ENCODE measurements at regions not wholly inside any gene's neighbourhood (a gene's known extent, or its start where the extent isn't known, plus 50 kb on each side); places are given as distances from the start of the nearest gene placed in this dataset.
"Not testable (repeated sequence)": the region's sequence is repeated elsewhere in the genome, so short reads cannot be mapped to it uniquely, and the experiment has no call there.

DNA sequence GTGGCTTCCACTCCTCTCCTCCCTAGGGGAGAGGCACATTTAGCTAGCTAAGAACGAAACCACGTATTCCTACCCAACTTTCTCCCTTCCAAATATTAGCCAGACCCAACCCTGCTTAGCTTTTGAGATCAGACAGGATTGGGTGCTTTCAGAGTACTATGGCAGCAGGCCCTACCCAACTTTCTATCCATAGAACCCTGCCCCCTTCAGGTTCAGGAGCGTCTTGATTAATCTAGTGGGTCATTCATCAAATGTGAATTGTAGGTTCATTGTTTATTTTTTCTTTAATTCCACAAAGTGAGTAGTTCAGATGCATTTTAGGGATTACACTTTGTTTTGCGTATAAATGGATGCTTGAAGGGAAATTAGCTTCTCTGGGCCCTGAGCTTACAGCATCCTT lies 188.3 kb downstream of the MIB1 start:
- no peak for DNase-seq (ENCODE audit: low read depth in 2 of 2)

DNA sequence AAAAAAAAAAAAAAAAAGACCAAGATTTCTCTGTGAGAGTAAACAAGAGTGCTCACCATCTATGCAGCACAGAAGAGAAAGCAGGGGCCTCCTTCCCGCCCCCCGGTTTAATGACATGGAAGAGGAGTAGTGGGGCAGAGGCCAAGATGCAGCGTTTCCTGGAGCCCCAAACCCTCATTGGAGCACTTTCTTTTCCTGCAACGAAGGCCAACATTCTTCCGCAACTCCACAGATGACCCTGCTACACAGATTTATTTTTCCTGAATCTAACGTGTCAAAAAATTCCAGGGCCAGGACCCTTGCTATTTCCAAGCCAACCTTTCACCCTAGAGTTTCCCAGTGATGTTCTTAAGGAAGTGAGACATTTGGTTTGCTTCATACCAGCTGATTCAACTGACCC lies 189.6 kb downstream of the MIB1 start:
- no peak for DNase-seq (ENCODE audit: low read depth in 2 of 2)

DNA sequence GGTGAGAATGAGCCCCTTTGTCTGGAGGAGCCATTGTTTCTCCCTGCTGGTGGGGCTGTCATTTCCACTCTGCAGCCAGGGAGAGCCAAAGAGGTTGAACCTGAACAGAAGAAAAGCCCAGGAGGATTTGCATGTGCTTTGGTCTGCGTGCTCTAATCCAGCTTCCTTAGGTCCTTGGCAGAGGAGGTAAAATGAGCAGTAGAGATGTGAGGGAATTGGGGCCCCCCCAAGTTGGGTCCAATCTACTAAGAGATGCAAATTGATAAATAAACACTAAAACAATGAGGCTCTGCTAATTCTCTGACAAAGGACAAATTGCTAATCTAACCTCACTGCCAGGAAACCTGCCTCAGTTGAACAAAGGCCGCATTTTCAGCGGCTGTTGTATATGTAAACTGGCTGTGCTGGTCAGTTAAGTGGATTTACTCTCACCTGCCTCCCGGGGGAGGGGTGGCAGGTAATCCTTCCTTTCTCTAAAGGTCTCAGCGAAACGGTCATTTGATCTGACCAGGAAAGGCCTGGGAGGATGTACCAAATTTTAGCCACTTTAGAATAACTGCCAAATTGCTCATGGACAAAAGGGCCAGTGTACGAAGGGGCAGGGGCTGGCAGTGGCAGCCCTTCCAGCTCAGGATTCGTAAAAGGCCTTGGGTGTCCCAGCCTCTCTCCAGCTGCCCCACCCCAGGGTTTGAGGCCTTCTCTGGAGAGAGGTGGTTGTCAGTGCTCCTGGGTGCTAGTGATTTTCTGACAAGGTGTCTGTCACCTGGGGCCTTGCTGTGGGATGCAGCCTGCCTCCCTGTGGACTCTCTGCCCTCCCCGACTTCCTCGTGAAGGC lies 193.6 kb downstream of the MIB1 start:
- no peak for DNase-seq (ENCODE audit: low read depth in 2 of 2)

DNA sequence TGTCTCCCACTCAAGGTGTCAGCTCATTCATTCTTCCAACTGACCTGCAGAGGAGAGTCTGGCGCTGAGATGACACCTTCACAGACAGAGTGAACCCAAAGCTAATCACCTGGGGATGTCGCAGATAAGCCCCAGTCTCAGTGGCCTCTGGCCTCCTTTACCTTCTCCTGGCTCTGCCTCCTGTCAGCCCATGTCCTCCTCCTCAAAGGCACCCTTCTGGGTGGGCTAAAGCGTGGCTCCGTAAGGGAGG lies 194.1 kb downstream of the MIB1 start:
- no peak for DNase-seq (ENCODE audit: low read depth in 2 of 2)

DNA sequence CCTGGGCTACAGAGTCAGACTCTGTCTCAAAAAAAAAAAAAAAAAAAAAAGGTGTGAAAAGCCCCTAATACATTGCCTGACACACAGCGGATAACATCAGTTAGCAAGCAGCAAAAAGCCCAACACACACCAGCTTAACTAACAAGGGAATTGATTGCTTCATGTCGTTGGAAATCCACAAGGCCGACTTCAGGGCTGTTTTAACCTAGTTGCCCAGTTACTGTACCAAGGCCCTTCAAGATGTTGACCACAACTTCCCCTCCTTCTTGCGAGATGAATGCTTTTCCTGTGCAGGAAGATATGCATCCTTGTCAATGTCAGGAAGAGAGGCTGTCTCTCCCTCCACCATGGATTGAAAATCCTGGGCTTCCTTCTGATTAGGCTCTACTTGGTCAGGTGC lies 202.9 kb downstream of the MIB1 start:
- DNase-seq (ENCODE audit: low read depth in 2 of 2), result no peak

DNA sequence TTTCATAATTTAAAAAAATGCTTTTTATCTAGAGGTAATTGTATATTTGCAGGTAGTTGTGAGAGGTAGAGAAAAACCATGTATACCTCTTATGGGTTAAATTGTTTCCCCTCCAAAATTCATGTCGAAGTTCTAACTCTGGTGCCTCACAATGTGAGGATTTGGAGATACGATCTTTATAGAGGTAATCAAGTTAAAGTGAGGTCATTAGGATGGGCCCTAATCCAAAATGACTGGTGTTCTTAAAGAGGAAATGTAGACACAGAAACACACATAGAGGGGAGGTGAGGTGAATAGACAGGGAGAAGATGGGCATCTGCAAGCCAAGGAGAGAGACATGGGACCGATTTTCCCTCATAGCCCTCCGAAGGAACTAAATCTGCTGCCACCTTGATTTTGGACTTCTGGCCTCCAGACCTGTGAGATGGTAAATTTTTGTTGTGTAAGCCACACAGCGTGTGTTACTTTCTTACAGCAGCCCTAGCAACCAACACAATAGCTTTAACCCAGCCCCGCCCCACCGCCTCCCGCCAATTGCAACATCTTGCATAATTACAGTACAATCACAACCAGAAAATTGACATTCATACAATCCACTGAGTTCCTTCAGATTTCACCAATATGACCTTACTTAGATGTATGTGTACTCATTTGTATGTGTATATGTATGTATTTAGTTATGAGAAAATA lies 208.9 kb downstream of the MIB1 start:
- no peak for DNase-seq (ENCODE audit: low read depth in 2 of 2)

DNA sequence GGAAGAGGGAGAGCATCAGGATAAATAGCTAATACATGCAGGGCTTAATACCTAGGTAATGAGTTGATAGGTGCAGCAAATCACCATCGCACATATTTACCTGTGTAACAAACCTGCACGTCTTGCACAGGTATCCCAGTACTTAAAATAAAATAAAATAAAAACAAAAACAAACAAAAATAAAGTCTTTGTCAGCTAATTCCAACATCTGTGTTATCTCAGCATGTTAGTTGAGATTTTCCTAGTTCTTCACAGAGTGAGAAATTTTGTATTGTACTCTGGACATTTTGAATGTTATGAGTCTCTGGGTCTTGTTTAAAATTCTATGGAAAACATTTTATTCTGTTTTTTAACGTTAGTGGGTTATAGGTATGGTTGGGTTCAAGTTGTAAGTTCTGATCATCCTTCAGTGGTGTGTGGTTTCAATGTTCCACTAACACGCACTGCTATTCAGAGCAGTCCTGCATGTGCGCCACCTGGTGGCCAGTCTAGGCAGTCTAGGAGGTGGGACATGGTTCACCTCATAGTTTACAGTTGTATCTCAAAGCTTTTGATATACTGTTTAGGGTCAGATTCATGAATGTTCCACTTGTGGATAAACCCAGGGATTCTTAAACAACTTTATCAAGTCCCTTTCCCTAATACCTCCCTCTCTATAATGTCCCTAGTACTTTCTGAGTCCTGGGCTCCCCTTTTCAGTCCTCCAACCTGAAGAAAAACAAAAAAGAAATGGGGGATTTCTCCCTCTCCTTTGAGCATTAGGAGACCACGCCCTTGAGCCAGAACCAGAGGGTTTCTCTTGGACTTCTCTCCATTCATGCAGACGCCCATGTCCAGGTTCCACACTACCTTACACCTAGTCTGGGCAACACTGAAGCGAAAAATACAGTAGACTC lies 213.4 kb upstream of the GATA6 start:
- DNase-seq (ENCODE audit: low read depth in 2 of 2), result peak; percentile 59 to 66

DNA sequence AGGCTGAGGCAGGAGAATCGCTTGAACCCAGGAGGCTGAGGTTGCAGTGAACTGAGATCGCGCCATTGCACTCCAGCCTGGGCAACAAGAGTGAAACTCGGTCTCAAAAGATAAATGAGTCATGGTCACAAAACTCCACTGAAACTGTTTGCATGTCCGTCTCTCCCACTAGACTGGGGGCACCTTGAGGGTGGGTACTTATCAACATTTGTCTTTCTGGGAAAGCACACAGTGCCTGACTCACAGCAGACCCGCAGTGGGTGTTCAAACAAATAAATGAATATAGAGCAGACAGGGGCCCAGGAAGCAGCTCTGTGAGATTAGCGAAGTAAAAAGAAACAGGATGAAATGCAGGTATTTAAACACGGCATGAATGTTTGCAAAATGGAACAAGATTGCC lies 211.1 kb upstream of the GATA6 start:
- DNase-seq (ENCODE audit: low read depth in 2 of 2), result no peak

DNA sequence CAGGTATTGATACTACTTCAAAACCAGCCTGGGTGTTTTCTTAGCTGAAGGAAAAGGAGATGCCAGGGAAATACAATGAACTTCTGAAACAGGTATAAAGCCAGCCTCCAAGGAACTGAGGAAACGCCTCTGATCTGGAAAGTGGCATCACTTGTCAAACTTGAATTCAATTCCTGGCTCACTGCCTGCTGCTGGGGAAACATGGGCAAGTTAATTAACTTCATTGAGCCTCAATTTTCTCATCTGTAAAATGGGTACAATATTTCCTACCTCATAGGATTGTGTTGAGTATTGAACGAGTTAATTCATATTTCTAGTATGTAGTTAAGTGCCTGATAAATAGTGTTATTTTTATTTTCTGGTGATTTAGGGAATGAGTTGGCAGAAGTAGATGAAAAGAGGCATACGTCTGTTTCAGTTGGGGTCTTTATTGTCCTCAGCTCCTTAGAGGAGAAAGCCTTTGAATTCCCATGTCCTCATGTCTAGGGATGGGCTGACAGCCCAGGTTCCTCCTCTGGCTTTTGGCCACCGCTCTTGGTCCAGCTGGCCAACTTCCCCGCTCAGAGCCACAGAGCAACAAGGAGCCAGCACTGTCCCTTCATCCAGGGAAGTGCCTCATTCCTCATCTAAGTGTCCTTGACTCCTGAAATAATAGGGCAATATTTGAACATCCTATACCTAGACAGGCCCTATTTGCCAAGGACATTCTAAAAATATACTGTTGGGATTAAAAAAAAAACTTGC lies 210.5 kb upstream of the GATA6 start:
- no peak for DNase-seq (ENCODE audit: low read depth in 2 of 2)

DNA sequence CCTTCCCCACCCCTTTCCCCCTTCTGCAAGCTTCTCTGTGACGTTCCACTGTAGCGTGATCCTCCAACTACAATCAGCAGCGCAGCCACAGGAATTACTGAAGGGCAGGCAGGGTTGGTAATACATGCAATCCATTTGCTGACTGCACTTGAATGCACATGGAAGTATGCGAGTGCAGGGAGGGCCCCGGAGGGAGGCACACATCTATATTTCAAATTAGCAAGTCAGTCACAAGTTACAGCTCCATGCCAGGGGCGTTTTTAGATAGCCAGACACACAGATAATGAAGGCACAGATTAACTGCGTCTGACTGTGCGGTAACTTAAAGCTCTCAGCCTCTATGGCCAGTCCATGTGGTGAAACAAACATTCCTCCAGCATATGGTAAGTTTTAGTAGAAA lies 209.2 kb upstream of the GATA6 start:
- DNase-seq (ENCODE audit: low read depth in 2 of 2), result no peak

DNA sequence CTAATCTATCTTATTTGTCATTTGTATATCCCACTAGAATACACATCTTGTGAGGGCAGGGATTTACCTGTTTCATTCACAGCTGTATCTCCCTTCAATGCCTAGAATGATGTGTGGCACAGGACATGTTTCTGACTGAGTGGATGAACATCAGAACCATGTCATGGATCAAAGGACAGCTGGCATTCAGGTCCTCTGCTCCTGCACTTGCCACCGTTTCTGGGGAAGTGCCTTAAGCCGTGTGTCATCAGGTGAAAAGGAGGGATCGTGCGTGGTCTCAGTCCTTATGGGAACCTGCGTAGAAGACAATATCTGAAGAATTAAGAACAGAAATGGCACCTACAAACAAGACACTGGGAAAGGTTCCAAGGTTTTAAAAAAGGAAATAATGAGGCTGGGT lies 206.1 kb upstream of the GATA6 start:
- DNase-seq (ENCODE audit: low read depth in 2 of 2), result no peak

DNA sequence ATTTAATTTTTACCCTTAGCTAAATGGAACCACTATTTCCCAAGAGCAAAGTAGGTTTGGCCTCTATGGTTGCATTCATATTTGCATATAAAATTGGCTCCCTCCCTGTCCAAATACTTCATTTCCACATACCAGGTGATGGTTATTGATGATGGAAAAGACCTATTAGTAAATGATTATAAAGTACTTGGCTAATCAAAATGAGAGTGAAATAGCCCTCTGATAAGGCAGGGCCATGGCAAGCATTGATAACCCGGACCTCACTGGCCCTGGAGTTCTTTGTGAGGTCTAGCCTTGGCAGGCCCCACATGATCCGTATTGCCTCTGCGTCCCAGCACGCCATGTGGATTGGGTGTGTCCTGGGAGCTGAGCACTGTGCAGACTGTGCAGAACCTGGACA lies 201.1 kb upstream of the GATA6 start:
- DNase-seq (ENCODE audit: low read depth in 2 of 2), result no peak

DNA sequence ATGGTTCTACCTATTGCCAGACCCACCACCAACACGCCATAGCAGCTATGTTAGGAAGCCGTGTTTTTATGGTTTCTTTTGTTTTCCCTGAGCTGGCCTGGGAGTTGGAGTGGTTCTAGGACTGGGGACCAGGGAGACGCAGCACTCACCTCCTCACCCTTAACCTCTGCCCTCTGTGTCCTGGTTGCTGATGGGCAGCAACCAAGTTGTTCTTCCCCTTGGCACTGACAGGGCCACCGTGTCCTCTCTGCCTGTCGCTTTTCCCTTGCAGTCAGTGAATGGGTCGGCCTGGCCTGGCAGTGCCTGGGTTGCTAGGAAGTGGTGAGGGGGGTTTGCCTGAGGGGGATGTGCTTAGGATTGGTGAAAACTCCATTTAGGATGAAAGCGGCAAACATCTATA lies 197.1 kb upstream of the GATA6 start:
- DNase-seq (ENCODE audit: low read depth in 2 of 2), result no peak

DNA sequence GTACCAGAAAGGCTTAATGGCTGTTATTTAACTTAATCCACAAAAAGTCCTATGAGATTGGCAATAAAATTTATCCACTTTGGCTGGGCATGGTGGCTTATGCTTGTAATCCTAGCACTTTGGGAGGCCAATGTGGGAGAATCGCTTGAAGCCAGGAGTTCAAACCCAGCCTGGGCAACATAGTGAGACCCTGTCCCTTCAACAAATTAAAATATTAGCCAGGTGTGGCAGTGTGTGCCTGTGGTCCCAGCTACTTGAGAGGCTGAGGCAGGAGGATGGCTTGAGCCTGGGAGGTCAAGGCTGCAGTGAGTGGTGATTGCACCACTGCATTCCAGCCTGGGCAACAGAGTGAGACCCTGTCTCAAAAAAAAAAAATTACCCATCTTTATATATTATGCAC lies 193.4 kb upstream of the GATA6 start:
- DNase-seq (ENCODE audit: low read depth in 2 of 2), result not testable (repeated sequence)

DNA sequence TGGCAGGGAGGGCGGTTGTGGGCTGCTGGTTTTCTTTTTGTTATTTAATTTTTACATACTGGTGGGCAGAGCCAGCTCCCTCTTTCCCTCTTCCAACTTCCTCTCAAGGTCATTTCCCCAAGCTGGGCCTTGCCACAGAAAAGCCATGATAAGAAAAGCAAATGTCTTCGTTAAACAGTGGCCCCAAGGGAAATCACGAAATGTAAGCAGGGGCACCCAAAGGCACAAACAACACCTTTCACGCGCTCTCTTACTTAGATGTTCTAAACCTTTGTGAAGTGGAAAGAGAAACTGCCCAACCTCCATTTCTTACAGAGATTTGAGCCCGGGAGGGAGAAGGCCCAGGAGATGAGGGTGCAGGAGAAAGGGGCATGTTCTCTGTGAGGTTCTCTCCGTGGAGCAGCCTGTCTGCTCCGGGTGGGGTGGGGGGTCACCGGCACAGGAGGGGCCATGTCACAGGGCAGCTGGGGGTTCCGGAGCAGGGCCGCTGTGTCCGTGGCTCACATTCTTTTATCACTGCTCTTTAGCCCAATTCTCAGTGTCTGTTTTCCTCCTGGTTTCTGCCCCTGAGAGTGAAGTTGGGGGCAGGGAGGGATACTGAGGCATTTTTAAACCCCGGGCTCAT lies 190.7 kb upstream of the GATA6 start:
- no peak for DNase-seq (ENCODE audit: low read depth in 2 of 2)

DNA sequence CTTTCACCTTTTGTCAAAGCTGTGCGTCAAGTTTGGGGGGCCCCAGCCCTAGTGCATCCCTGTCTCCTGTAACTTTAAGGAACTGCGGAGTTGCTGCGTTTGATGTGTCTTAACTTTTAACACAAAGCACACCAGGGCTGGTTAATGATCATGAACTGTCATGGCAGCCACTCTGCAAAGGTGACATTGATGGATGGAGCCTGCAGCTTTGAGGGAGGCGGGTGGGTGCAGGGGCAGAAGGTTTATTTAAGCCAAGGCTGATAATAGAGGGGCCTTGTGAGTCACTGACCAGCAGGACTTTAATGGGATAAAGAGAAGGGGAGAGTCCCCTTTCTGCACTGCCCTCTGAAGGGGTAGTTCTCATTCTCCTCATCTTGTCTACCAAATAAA lies 190.2 kb upstream of the GATA6 start:
- no peak for DNase-seq (ENCODE audit: low read depth in 2 of 2)

DNA sequence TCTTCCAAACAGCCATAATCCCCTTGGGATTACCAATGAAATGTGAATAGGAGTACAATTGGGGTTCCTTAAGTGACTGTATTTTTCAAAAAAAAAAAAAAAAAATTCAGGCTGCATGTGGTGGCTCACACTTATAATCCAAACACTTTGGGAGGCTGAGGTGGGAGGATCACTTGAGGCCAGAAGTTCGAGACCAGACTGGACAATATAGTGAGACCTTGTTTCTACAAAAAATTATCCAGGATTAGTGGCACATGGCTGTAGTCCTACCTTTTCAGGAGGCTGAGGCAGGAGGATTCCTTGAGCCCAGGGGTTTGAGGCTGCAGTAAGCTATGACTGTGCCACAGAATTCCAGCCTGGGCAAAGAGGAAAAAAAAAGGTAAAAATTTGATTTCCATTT lies 189.6 kb upstream of the GATA6 start:
- DNase-seq (ENCODE audit: low read depth in 2 of 2), result no peak

DNA sequence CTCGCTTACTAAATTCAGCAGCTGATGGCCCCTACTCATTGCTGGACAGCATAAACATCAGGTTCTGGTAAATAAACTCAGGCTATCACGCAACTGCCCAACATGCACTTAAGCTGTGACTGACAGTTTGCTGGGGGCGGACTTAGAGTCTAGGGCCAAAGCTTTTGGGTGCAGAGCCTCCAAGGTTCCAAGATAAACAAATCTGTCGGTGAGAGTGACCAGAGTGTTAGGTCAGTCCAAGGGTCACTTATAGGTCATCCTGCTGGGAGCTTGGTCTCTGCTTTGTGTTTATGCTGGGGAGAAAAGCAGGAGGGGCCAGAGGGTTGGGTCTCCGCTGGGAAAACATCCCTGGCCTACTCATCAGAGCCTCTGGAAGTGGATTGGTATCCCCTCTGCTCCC lies 188.6 kb upstream of the GATA6 start:
- DNase-seq (ENCODE audit: low read depth in 2 of 2), result no peak

DNA sequence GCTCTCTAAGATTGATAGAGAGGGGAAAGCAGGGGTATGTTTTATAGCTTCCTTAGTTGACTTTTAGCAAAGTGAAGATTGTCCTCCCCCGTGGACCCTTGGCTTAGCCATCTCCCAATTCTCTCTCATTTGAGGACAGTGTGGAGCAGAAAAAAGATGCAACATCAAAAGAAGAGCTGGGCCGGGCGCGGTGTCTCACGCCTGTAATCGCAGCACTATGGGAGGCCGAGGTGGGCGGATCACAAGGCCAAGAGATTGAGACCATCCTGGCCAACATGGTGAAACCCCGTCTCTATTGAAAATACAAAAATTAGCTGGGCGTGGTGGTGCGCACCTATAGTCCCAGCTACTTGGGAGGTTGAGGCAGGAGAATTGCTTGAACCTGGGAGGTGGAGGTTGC lies 187.9 kb upstream of the GATA6 start:
- not testable (repeated sequence) for DNase-seq (ENCODE audit: low read depth in 2 of 2)

DNA sequence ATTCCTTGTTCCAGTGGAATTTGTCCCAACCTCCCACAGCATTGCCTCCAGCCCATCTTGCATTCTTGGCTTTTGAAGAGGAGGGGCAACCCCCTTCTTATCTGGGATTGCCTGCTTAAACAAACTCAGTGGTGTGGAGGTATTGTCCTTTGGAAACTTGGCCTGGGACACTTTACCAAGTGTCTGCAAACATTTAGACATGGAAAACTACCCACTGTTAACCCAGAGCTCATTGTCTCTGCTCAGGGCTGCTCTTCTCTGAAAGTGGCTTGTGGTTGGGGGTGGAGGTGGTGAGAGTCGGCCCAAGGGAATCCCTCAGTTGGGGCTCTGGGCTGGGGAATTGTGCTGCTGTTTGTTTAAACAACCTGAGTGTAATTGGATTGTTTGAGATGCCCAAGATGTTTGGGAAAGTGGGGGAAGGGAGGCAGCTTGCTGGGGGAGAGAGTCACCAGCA lies 178.3 kb upstream of the GATA6 start:
- DNase-seq (ENCODE audit: low read depth in 2 of 2), result no peak

DNA sequence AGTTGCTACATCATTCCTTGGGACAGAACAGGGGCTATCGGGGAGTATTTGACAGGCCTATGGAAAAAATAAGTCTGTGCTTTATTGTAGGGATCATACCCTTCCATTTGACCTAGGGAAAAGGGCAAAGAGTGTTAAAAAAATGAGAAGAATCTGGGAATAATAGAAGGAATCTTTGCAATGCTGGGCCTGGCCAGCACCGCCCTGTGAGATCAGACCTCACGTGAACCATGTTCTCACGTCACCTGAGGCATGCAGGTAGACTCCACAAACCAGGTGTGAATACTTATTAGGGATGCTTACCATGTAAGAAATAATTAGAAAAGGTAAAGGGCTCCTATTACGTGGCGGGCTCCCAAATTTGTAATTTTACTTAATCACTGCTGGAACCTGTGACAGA lies 177.5 kb upstream of the GATA6 start:
- DNase-seq (ENCODE audit: low read depth in 2 of 2), result no peak
